K562 (cell line): ENCODE measurements at regions not wholly inside any gene's neighbourhood (a gene's known extent, or its start where the extent isn't known, plus 50 kb on each side); places are given as distances from the start of the nearest gene placed in this dataset.
A peak's percentile ranks its signal among the peaks of the same experiment; 100 is the strongest.

ENCODE experiments used
- BDP1 ChIP-seq: IDR thresholded peaks from 3 replicates; pipeline ENCODE4 v1.6.1; 2011; ENCODE audit not compliant: insufficient read length, insufficient read depth
- BRD4 ChIP-seq: fragments of 200-600 bp; sonication (generic); IDR thresholded peaks from 2 replicates; pipeline ENCODE4 v1.6.1; 2017; ENCODE audit warnings: inconsistent platforms
- DDX20 ChIP-seq: fragments of 450-650 bp; IDR thresholded peaks from 2 replicates; pipeline ENCODE4 v1.6.1; 2016; ENCODE audit warnings: missing genetic modification characterization, low read depth, mild to moderate bottlenecking, missing compliant biosample characterization, moderate library complexity
- GTF2E2 ChIP-seq: fragments of 200-800 bp; sonication (Bioruptor generic); IDR thresholded peaks from 2 replicates; pipeline ENCODE4 v1.6.1; 2016; ENCODE audit warnings: missing genetic modification characterization, missing compliant biosample characterization
- HDAC2 ChIP-seq: fragments of 450-650 bp; IDR thresholded peaks from 2 replicates; pipeline ENCODE4 v1.6.1; 2016; ENCODE audit warnings: mild to moderate bottlenecking
- HDAC6 ChIP-seq: IDR thresholded peaks from 2 replicates; pipeline ENCODE4 v1.6.1; 2012; ENCODE audit warnings: low read depth, mild to moderate bottlenecking, control low read depth, inconsistent platforms, low read length, moderate library complexity
- HSF4 ChIP-seq: fragments of 250-450 bp; sonication (Bioruptor Pico); IDR thresholded peaks from 2 replicates; pipeline ENCODE4 v2.1.2; 2022; ENCODE audit warnings: mild to moderate bottlenecking, moderate library complexity, borderline replicate concordance
- NFXL1 ChIP-seq: fragments of 450-650 bp; formaldehyde crosslinking; IDR thresholded peaks from 2 replicates; pipeline ENCODE4 v1.4.0; 2021; ENCODE audit warnings: mild to moderate bottlenecking
- PCBP2 ChIP-seq: fragments of 200-400 bp; formaldehyde crosslinking; IDR thresholded peaks from 2 replicates; pipeline ENCODE4 v1.6.1; 2018; ENCODE audit warnings: low read length, low read depth, mild to moderate bottlenecking, moderate library complexity; ENCODE audit not compliant: poor library complexity, severe bottlenecking
- PHTF2 ChIP-seq: fragments of 250-450 bp; sonication (Bioruptor Pico); IDR thresholded peaks from 2 replicates; pipeline ENCODE4 v1.5.0; 2021; ENCODE audit warnings: mild to moderate bottlenecking
- POLR2B ChIP-seq: fragments of 450-650 bp; IDR thresholded peaks from 2 replicates; pipeline ENCODE4 v1.6.1; 2018; ENCODE audit warnings: low read depth; ENCODE audit not compliant: partially characterized antibody
- PYGO2 ChIP-seq: fragments of 450-650 bp; IDR thresholded peaks from 2 replicates; pipeline ENCODE4 v1.6.1; 2016; ENCODE audit warnings: mild to moderate bottlenecking, missing genetic modification characterization, moderate library complexity, missing compliant biosample characterization
- RBM34 ChIP-seq: fragments of 200-400 bp; formaldehyde crosslinking; IDR thresholded peaks from 2 replicates; pipeline ENCODE4 v1.6.1; 2018; ENCODE audit warnings: low read length, borderline replicate concordance; ENCODE audit not compliant: insufficient read depth
- RHOXF2B ChIP-seq: fragments of 250-450 bp; sonication (Bioruptor Pico); conservative IDR thresholded peaks from 2 replicates; pipeline ENCODE4 v1.5.1; 2021
- SMAD1 ChIP-seq: fragments of 150-350 bp; IDR thresholded peaks from 2 replicates; pipeline ENCODE4 v1.6.1; 2014; ENCODE audit warnings: low read length, low read depth; ENCODE audit not compliant: partially characterized antibody
- SMC3 ChIP-seq: conservative IDR thresholded peaks from 2 replicates; pipeline ENCODE4 v1.6.1; 2011; ENCODE audit warnings: low read depth, low read length, improper control_type of control experiment; ENCODE audit not compliant: insufficient read depth
- U2AF2 ChIP-seq: fragments of 200-400 bp; formaldehyde crosslinking; optimal IDR thresholded peaks from 2 replicates; pipeline ENCODE3; 2017; ENCODE audit warnings: low read depth, mild to moderate bottlenecking, low read length
- WHSC1 ChIP-seq: IDR thresholded peaks from one replicate; pipeline ENCODE4 v1.6.1; 2012; ENCODE audit warnings: low read length, control low read depth, inconsistent platforms
- ZNF274 ChIP-seq: IDR thresholded peaks from 2 replicates; pipeline ENCODE4 v1.6.1; 2011; ENCODE audit warnings: low read depth, mild to moderate bottlenecking, low read length, moderate library complexity, borderline replicate concordance
- ZNF561 ChIP-seq: fragments of 450-650 bp; formaldehyde crosslinking; conservative IDR thresholded peaks from 2 replicates; pipeline ENCODE4 v1.4.0; 2020; ENCODE audit warnings: mild to moderate bottlenecking, moderate library complexity
- ZNF695 ChIP-seq: fragments of 450-650 bp; formaldehyde crosslinking; IDR thresholded peaks from 2 replicates; pipeline ENCODE4 v1.4.0; 2020; ENCODE audit warnings: mild to moderate bottlenecking, moderate library complexity
- ZNF778 ChIP-seq: fragments of 450-650 bp; formaldehyde crosslinking; IDR thresholded peaks from 2 replicates; pipeline ENCODE4 v1.4.0; 2020; ENCODE audit warnings: mild to moderate bottlenecking, moderate library complexity
- ZNF79 ChIP-seq: fragments of 250-450 bp; sonication (Bioruptor Pico); IDR thresholded peaks from 2 replicates; pipeline ENCODE4 v1.4.0; 2020; ENCODE audit warnings: low read depth, mild to moderate bottlenecking, moderate library complexity
- ZSCAN32 ChIP-seq: fragments of 450-650 bp; formaldehyde crosslinking; IDR thresholded peaks from 2 replicates; pipeline ENCODE4 v1.4.0; 2020; ENCODE audit warnings: mild to moderate bottlenecking, moderate library complexity
- TF ChIP-seq, protein P1 (sequence below): sonication (generic); formaldehyde crosslinking; IDR thresholded peaks from 2 replicates; pipeline ENCODE4 v1.9.0; 2022; ENCODE audit warnings: mild to moderate bottlenecking, missing genetic modification reagents
- TF ChIP-seq, protein P2 (sequence below): fragments of 250-450 bp; sonication (Bioruptor Pico); IDR thresholded peaks from 2 replicates; pipeline ENCODE4 v1.5.0; 2021
- TF ChIP-seq, protein P3 (sequence below): fragments of 250-450 bp; sonication (Bioruptor Pico); IDR thresholded peaks from 2 replicates; pipeline ENCODE4 v1.8.0; 2021; ENCODE audit warnings: moderate library complexity, mild to moderate bottlenecking, inconsistent platforms
- TF ChIP-seq, protein P4 (sequence below): sonication (generic); formaldehyde crosslinking; IDR thresholded peaks from 2 replicates; pipeline ENCODE4 v1.8.1; 2023; ENCODE audit warnings: mild to moderate bottlenecking, missing genetic modification reagents, moderate library complexity

DNA sequence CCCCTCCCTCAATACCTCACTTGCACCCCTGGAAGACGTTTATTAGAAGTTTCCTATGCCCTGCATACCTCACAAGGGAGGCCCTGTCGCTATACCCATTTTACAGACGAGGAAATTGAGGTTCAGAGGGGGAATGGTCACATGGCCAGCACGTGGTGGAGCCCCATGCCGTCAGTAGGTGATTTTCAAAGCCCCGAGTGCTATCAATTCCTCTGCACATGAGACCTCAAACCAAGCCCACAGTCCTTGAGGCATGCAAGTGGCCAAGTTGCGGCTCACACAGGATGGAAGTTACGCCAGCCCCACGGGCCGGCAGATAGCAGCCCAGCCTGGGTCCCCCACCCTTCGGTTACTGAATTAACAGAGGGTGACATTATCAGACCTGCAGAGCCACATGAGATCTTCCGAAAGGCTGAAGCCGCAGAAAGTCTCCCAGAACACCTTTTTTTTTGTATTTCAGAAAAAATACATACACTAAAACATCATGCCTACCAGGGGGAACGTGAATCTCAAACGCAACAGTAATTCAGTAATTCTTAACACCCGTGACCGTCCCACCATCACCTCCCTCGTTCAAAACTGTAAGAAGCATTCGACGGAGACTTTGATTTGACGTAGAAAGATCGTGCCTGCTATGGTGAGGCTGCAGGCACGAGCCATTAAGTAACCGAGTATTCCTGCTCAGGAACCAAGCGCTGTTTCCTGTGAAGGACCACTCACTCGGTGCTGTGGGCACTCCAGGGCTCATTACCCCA lies 129.0 kb downstream of the RFLNA start (continued):
- TF ChIP-seq HDAC6 (no peak), PYGO2 (tag) (no peak), BDP1 (no peak), RHOXF2B (CRISPR knock-in tag) (no peak), WHSC1 (no peak), ZNF778 (no peak), ZNF274 (no peak), ZSCAN32 (CRISPR knock-in tag) (no peak), ZNF695 (no peak), PCBP2 (no peak), HDAC2 (peak; percentile 92), DDX20 (tag) (no peak), ZNF561 (CRISPR knock-in tag) (no peak), NFXL1 (CRISPR knock-in tag) (no peak), SMC3 (no peak), GTF2E2 (tag) (no peak), BRD4 (no peak), U2AF2 (no peak), RBM34 (no peak), HSF4 (CRISPR knock-in tag) (no peak), ZNF79 (CRISPR knock-in tag) (no peak), PHTF2 (no peak), SMAD1 (no peak), POLR2B (no peak)
- TF ChIP-seq, protein P1, sequence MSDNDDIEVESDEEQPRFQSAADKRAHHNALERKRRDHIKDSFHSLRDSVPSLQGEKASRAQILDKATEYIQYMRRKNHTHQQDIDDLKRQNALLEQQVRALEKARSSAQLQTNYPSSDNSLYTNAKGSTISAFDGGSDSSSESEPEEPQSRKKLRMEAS = peak; percentile 80
- TF ChIP-seq, protein P2, sequence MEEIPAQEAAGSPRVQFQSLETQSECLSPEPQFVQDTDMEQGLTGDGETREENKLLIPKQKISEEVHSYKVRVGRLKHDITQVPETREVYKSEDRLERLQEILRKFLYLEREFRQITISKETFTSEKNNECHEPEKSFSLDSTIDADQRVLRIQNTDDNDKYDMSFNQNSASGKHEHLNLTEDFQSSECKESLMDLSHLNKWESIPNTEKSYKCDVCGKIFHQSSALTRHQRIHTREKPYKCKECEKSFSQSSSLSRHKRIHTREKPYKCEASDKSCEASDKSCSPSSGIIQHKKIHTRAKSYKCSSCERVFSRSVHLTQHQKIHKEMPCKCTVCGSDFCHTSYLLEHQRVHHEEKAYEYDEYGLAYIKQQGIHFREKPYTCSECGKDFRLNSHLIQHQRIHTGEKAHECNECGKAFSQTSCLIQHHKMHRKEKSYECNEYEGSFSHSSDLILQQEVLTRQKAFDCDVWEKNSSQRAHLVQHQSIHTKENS = no peak
- TF ChIP-seq, protein P3, sequence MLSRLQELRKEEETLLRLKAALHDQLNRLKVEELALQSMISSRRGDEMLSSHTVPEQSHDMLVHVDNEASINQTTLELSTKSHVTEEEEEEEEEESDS (CRISPR knock-in tag) = no peak
- TF ChIP-seq, protein P4, sequence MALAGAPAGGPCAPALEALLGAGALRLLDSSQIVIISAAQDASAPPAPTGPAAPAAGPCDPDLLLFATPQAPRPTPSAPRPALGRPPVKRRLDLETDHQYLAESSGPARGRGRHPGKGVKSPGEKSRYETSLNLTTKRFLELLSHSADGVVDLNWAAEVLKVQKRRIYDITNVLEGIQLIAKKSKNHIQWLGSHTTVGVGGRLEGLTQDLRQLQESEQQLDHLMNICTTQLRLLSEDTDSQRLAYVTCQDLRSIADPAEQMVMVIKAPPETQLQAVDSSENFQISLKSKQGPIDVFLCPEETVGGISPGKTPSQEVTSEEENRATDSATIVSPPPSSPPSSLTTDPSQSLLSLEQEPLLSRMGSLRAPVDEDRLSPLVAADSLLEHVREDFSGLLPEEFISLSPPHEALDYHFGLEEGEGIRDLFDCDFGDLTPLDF (CRISPR knock-in tag) = no peak
